ENCODE measurements at regions not wholly inside any gene's neighbourhood (a gene's known extent, or its start where the extent isn't known, plus 50 kb on each side); places are given as distances from the start of the nearest gene placed in this dataset.

- TF ChIP-seq, protein P1, sequence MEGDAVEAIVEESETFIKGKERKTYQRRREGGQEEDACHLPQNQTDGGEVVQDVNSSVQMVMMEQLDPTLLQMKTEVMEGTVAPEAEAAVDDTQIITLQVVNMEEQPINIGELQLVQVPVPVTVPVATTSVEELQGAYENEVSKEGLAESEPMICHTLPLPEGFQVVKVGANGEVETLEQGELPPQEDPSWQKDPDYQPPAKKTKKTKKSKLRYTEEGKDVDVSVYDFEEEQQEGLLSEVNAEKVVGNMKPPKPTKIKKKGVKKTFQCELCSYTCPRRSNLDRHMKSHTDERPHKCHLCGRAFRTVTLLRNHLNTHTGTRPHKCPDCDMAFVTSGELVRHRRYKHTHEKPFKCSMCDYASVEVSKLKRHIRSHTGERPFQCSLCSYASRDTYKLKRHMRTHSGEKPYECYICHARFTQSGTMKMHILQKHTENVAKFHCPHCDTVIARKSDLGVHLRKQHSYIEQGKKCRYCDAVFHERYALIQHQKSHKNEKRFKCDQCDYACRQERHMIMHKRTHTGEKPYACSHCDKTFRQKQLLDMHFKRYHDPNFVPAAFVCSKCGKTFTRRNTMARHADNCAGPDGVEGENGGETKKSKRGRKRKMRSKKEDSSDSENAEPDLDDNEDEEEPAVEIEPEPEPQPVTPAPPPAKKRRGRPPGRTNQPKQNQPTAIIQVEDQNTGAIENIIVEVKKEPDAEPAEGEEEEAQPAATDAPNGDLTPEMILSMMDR (IDR thresholded peaks at IDR 0.05 in 8 of 11, conservative IDR thresholded peaks at IDR 0.05 in 3 of 11) = no peak
- TF ChIP-seq POLR2A (IDR thresholded peaks at IDR 0.05) (no peak), POLR2AphosphoS5 (IDR thresholded peaks at IDR 0.05) (no peak)
Measured at GRCh38 chr5:154683101-154683880, 71.9 kb upstream of the LARP1 start.

Data from spleen (tissue), 7 donors.